CD4-positive, alpha-beta T cell treated with Interleukin-4 for 1 hour (primary cell): ENCODE measurements at regions not wholly inside any gene's neighbourhood (a gene's known extent, or its start where the extent isn't known, plus 50 kb on each side); places are given as distances from the start of the nearest gene placed in this dataset.

Experiments used
- DNase-seq, 2 donors: peaks; one replicate each; pipeline ENCODE4 v3.0.0-alpha.2; 2020 to 2022

- no peak for DNase-seq
Observed at GRCh38 chr6:56862415-56863175, 92.3 kb upstream of the BEND6 start.

GRCh38 chr6:56860475-56860874 is 94.4 kb upstream of the BEND6 start:
- no peak for DNase-seq

GRCh38 chr6:56856036-56856580 is 98.8 kb upstream of the BEND6 start:
- DNase-seq = no peak

GRCh38 chr6:56854086-56854485 is 100.8 kb upstream of the BEND6 start:
- DNase-seq = no peak

- no peak for DNase-seq
Observed at GRCh38 chr6:56853541-56853940, 101.4 kb upstream of the BEND6 start.

- no peak for DNase-seq
Observed at GRCh38 chr6:56852260-56853010, 102.5 kb upstream of the BEND6 start.

GRCh38 chr6:56851541-56852259 is 103.2 kb upstream of the BEND6 start:
- peak in 1 of 2 donors; percentile 36 for DNase-seq

GRCh38 chr6:56851074-56851473 is 103.8 kb upstream of the BEND6 start:
- DNase-seq = no peak

- no peak for DNase-seq
Observed at GRCh38 chr6:56850626-56851025, 104.3 kb upstream of the BEND6 start.

GRCh38 chr6:56849896-56850295 is 105.0 kb upstream of the BEND6 start:
- DNase-seq = no peak

GRCh38 chr6:56848105-56848504 is 106.8 kb upstream of the BEND6 start:
- no peak for DNase-seq

- no peak for DNase-seq
Observed at GRCh38 chr6:56845032-56845431, 109.9 kb upstream of the BEND6 start.

GRCh38 chr6:56843476-56844349 is 111.2 kb upstream of the BEND6 start:
- peak; percentile 52 to 67 for DNase-seq

GRCh38 chr6:56842686-56843475 is 112.0 kb upstream of the BEND6 start:
- peak; percentile 2 to 12 for DNase-seq

- DNase-seq = no peak
Observed at GRCh38 chr6:56841751-56842150, 113.2 kb upstream of the BEND6 start.

- DNase-seq = no peak
Observed at GRCh38 chr6:56841381-56841749, 113.5 kb upstream of the BEND6 start.

- no peak for DNase-seq
Observed at GRCh38 chr6:56840467-56841380, 114.2 kb upstream of the BEND6 start.

- no peak for DNase-seq
Observed at GRCh38 chr6:56839533-56840183, 115.2 kb upstream of the BEND6 start.

- no peak for DNase-seq
Observed at GRCh38 chr6:56838965-56839364, 115.9 kb upstream of the BEND6 start.

- DNase-seq = no peak
Observed at GRCh38 chr6:56838016-56838555, 116.8 kb upstream of the BEND6 start.
